LHCN-M2 (cell line): ENCODE measurements at regions not wholly inside any gene's neighbourhood (a gene's known extent, or its start where the extent isn't known, plus 50 kb on each side); places are given as distances from the start of the nearest gene placed in this dataset.

ENCODE experiments used
- DNase-seq: peaks from one replicate; pipeline ENCODE4 v3.0.0-alpha.2; 2012; ENCODE audit warnings: low read depth

DNA sequence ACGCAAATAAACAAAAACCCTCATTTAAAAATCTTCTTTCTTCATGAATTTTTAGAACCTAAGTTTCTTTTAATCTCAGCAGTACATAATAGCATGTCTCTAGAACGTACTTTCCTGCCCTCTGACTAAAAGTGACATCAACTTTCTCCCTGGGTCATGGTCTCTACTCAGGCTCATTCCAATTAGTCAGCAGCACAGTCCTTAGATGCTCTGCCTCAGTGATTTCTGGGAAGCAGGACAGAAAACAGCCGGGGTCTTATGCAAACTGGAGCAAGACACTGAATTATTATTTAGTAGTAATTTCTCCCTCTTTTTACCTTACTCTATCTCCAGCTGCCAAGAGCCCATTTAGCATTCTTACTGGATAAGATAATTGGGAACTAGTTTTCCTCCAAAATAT is 365.2 kb downstream of the TUSC7 start:
- DNase-seq, result no peak

DNA sequence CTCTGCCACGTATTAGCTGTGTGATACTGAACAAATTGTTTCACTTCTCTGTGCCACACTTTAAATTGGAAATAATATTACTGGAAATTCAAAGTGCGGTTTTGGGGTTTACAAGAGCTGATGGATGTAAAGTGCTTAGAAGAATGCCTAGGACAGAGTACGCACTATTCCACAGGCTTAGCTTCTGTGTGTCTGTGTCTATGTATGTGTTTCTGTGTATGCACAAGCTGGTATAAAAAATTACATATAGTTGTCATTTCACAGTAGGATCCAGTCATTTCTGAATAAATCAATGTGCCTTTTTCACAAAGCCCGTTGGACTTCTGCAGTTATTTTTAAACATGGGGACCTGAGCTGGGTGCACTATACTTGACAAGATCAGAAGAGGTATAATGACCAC is 370.4 kb downstream of the TUSC7 start:
- DNase-seq, result no peak

DNA sequence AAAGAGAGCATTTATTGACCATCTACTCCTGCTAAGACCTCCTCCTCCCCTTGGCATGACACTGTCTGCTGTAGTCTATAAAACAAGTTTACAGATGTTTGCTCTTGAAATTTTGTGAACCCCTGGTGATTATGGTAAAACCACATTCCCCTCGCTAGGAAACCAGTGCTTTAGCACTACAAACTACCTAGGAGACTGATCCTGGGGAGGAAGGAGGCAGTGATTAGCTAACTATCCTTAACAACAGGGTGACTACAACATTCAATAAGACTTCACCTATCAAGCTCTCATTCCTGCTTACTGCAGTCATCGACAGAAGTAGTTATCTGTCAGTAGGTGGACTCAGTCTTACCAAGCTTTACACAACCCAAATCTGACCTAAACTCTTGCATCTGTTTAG is 371.3 kb downstream of the TUSC7 start:
- DNase-seq, result no peak

DNA sequence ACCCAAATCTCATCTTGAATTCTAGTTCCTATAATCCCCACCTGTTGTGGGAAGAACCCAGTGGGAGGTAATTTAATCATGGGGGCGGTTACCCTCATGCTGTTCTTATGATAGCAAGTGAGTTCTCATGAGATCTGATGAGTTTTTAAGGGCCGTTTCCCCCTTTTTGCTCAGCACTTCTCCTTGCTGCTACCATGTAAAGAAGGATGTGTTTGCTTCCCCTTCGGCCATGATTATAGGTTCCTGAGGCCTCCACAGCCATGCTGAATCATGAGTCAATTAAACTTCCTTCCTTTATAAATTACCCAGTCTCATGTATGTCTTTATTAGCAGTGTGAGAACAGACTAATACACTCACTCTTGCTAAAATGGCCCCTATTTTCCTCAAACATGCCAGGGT is 374.7 kb downstream of the TUSC7 start:
- no peak for DNase-seq

DNA sequence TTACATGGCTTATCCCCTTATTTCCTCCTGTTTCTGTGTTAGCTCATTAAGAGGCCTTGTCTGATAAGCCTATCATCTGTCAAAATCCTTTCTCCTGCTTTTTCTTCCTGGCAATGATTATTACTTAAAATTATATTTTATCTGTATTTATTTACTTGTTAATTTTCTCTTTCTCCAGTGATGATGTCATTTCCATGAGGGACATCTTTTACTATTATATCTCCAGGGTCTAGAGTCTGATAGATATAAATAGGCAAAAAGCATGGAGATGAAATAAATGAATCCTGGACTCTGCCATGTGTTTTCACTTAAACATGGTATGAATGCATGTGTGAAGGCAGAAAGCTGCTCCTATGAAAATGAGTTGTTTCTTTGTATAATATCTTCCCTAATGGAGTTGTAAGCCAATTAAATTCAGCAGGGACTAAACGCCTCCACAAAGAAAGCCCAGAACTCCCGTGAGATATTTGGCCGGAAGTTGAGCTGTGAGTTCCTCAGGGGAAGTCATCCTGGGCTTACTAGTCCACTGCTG is 375.2 kb downstream of the TUSC7 start:
- DNase-seq, result no peak

DNA sequence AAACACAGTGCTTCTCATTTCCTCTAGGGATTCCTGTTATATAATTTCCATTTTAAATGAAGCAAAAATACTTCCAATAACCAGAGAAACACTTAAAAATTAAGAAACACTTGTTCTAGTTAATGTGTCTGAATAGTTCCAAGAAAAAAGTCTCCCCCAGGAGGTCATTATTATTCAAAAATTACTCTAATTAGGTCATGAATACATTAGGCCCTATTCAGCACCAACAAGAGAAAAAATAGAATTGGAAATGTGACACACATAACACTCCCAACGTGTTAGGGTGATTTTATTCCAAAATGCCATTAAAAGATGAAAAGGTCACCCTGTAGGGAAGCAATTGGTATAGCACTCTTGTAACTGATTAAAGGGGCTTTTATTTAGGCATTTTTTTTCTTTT is 382.1 kb downstream of the TUSC7 start:
- DNase-seq, result no peak

DNA sequence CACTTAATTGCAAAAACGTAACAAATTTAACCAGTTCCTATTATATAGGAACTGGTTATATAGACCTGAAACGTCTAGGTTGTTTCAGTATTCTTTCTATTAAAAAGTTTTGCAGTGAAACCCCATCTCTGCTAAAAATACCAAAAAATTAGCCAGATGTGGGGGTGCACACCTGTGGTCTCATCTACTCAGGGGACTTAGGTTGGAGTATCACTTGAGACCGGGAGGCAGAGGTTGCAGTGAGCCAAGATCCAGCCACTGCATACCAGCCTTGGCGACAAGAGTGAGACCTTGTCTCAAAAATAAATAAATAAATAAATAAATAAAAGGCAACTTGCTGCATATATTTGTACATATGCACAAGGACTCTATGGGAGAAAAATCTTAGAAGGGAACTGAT is 387.0 kb downstream of the TUSC7 start:
- no peak for DNase-seq

DNA sequence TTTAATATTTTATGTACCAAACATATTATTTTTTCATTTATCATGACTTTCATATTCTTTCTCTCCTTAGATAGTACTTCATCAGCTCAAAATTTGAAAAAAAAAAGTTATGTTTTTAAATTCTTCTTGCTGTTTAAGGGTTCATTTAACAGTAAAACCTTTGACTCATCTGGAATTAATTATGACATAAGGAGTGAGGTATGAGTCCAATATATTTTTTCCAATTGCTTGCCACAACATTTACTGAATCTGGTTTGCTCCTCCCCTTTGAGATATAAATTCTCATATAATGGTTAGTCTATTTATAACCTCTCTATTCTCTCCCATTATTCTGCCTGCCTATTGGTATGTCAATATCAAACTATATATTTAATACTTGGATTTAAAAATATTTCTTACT is 387.8 kb downstream of the TUSC7 start:
- no peak for DNase-seq

DNA sequence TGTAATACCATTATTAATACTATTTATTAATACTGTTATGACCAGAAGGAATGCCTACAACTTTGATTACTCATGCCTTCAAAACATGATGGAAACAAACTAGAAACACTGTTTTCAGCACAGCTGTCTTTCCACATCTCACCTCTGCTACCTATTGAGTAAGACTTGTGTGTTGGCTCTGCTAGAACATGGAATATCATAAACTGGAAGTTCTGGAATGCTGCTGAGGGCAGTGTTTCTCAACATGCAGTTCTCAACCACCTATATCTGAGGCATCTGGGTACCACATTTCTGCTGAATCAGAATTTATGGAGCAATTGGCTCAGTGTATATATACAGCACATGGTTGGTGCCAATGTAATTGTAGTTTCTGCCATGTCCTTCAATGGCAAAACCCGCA is 392.1 kb downstream of the TUSC7 start:
- DNase-seq, result peak; percentile 2

DNA sequence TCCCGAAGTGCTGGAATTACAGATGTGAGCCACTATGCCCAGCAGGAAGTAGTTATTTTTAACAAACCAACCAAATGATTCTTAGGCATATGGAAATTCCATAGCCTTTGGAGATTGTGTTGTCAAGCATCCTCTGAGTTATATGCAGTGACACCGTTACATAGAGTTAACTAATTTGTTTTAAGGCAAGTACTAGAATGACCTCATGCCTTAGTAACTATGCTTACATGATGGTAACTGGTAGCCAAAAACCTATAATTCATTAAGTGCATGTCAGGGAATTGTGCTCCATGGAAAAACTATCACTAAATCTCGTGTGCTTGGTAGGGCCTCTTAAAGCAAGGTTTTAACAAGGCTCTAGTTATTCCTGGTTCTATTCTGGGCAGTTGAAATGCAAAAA is 392.8 kb downstream of the TUSC7 start:
- DNase-seq, result no peak

DNA sequence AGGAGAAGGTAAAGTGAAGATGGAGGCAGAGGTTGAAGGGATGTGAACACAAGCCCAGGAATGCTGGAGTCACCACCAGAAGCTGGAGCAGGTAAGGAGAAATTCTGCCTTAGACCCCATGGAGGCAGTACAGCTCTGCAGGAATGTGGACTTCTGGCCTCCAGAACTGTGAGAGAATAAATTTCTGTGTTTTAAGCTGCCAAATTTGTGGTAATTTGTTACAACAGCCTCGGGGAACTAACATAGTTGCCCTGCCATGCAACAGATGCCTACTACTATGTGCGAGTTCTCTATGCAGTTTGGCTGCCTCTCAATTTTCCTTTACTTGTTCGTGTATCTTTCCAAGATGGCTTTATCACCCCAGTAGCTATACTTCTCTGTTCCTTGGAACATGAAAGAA is 394.1 kb downstream of the TUSC7 start:
- DNase-seq, result no peak

DNA sequence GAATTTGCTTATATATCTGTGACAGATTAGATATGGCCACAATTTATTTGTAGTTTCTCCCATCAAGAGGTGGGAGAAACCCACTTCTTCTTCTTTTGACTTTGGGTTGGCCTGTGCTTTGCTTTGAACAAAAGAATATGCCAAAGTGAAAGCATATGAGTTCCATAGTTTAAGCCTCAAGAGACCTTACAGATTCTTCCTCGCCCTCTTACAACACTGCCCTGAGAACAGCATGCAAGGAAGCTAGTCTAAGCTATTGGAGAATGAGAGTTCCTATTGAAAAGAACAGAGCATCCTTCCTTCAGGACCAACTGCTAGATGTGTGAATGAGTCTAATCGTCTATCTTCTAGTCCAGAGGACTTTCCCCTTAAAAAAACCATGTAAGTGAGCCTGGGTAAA is 394.8 kb downstream of the TUSC7 start:
- no peak for DNase-seq

DNA sequence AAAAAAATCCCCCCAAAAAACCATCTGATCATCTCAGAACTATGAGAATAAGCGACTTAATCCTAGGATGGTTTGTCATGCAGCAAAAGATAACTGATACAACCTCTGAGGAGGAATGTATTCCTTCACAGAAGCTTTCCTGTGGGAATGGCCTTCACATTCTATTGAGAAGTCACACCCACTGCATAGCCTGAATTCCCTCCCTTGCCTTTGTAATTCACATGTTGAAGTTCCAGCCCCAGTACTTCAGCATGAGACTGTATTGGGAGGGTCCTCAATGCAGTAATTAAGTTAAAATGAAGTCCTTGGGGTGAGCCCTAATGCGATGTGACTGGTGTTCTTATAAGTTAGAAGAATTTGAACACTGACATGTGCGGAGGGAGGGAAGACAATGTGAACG is 395.2 kb downstream of the TUSC7 start:
- no peak for DNase-seq

DNA sequence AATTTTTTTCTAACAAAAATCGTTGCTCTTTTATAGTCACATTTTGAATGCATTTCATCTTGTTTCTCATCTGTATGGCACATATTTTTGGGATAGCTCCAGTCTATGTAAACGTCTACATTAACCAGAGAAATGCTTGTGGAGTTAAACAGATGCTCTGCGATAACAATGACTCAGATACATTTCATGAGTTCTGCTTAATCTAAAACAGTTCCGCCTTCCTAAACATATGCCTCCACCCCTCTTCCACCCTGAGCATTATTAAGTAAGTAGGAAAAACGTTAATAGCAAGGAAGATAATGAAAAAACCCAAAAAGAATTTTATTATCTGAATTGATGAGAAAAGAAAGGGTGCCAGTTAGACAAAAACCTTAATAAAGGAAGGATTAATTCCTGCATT is 396.1 kb downstream of the TUSC7 start:
- DNase-seq, result peak; percentile 10

DNA sequence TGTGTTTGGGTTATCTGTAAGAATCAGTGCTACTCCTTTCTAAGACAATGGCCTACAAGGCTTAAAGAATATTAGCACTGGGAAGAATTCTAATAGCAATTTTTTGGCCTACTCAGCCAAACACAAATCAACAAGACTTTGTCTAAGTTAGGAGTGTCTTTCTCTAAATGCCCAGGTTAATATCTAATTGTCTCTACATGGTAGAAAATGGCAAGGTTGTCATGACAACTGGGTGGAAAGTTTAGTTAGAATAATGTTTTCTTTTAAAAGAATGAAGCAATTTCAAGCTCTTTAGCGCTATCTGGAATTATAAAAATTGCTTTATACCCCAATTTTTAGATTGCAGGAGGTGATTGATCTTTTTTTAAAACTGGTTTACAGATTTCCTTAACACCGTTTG is 396.8 kb downstream of the TUSC7 start:
- no peak for DNase-seq

DNA sequence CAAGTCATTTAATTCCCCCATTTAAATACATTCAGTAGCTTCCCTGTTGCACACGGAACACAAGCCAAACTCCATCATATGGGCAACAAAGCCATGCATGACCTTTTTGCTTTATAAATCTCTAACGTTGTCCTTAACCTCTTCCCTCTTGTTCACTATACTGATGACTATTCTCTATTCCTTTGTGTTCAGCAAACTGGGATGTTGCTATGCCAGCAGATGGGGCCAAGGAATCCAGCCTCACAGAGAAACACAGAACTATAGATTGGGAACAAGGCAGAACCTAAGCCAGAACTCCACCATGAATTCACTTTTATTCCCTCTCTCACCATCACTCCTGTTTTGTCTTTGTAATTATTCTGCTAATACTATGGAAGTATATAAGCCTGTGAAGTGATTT is 398.4 kb downstream of the TUSC7 start:
- DNase-seq, result no peak

DNA sequence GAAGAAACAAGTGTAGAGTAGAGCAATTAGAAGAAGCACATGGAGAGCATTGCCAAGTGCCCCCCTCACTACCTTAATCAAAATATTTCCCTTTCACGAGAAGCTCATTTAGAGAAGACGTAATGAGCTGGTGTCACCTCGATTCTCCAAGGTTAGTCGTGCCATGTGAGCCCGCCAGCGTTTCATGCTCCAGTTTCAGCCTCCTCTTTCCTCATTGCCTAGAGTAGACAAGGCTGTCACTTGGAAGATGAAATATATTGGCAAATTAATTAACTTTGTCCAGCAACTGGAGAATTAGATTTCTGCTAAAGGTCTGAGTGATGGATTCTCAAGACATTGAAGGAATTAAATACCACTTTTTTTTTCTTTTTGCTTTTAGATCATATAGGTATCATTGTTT is 399.6 kb downstream of the TUSC7 start:
- no peak for DNase-seq

DNA sequence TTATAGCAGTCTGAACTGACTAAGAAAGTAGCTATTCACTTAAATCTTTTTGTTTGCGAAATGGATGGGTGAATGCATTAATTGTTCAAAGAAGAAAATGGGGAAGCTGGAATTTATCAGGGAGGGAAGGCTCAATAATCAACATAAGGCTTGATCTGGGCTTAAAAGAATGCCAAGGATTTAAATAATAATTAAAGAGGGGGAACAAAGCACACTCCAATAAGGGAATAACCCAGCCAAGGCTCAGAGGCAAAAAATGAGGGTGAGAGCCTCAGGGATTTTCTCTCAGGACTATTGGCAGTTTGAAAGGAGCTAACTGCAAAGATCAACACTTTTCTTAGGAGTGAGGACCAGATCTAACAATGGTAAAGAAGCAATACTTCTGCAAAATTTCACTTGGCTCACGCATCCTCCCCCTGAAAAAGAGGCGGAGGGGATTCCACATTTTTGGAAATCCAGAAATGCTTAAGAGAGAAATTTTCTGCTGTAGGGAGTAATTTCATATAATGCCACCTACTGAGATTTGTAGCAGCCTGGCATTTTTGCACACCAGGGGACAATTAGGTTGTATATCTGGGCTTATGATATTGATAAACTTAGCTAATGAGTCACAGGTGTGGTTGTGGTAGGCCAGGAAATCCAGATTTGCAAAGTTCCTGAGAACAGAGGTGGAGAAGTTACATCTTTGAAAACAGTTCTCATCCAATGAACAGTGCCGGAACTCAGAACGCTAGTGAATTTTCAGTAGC is 405.1 kb downstream of the TUSC7 start:
- DNase-seq, result no peak

DNA sequence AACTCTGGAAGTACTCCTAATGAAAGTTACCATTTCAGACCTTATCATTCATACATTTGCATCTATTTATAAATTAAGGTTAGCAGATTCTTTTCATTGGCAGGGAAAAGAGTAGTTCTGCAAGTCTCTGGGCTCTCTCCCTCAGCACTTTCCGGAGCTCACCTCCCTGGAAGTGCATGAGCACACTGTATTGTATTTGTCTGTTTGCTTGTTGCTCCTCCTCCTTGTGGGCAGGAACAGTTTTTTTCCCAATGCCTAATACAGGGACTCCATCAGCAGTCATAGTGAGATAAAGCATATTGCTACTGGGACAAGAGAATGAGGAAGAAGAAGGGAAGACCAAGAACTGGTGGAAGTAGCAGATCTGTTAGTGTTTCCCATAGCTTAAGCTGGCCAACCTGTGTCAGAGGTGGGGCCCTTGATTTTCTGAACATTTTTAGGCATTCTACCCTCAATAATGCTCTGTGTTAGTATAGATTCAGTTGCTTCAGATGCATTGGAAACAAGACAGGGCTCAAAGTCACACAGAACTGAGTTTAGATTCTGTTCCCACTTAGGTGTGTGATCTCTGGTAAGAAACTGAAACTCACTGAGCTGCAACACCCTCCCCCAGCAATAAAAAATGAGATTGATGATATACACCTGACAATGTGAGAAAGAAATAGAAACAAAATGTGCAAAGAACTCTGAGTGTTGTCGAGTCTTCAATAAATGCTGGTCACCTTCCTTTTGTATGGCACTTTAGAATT is 407.8 kb downstream of the TUSC7 start:
- no peak for DNase-seq

DNA sequence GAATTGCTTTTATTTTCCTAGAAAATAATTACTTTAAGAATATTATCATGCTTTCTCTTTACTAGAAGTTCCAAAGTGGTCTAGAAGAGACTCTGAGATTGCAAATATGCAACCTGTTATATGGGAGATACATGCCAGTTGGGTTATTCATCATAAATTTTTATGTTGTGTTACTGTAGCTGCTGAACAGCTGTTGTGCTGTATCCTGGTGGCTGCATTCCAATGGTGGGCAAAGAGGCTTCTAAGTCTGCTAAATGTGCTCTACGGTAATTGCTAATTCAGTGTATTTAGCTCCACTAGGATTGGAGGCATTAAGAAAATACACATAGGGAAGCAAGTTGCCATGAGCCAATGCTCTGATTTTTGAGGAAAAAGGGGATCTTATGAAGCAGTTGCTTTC is 409.0 kb downstream of the TUSC7 start:
- DNase-seq, result peak; percentile 72

DNA sequence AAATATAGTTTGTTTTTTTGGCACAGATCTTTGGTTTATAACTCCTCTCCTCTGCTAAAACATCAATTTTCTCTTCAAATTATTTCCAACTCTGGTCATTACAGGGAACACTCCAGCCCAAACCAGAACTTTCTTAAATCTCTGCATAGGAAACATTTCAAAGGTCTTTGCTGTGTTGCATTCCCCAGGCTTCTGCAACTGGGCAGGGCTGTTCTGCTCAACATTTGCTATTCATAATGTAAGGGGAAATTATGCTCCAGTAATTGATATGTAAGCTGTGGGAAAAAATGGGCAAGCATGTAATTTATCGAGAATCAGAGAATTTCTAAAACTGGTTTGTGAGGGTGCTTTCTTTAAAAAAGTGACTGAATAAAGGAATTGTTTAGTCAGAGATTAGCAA is 410.4 kb downstream of the TUSC7 start:
- DNase-seq, result no peak

DNA sequence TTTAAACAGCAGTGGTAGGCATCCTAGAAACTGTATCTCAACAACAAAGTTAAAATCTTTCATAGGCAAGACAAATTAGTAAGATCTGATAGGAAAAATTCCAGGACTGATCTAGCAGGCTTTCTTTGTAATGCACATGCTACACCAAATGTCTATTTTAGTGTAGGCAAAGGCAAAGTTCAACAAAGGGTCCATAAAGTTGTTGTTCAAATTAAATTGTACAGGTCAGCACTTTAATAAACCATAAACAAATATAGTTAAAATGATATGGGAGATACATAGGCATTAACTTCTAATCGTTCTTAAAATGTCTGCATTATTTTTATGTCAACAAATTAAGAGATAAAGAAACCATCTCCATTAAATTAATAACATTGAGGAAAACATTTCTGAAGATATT is 413.0 kb downstream of the TUSC7 start:
- no peak for DNase-seq

DNA sequence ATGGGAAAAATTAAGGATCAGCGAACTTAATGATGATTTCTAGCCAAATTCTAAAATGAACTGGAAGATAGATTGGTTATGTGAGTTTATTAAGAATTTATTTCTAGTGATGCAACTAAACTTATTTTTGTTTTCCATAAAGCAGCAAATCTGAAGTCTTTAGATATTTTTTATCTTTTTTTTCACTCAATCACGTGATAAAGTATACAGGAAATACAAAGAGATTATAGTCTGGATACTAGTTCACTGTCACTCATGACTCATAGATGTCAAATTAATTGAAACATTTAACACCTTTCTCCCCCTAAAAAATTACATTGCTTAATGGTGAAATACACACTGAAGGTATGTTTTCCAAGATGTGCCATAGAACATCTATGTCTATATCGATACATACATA is 416.9 kb downstream of the TUSC7 start:
- DNase-seq, result no peak
